HL-60/S4 treated with phorbol 12-myristate 13-acetate at 8.2 ng/mL for 4 days and 3 days (cell line): ENCODE measurements at regions not wholly inside any gene's neighbourhood (a gene's known extent, or its start where the extent isn't known, plus 50 kb on each side); places are given as distances from the start of the nearest gene placed in this dataset.

Experiments used
- in situ Hi-C: fragments of 300-500 bp; cut with MboI; formaldehyde crosslinking; loops from 2 replicates; pipeline ENCODE4 v1.15.0; 2022; ENCODE audit warnings: low sequenced_read_pairs

DNA sequence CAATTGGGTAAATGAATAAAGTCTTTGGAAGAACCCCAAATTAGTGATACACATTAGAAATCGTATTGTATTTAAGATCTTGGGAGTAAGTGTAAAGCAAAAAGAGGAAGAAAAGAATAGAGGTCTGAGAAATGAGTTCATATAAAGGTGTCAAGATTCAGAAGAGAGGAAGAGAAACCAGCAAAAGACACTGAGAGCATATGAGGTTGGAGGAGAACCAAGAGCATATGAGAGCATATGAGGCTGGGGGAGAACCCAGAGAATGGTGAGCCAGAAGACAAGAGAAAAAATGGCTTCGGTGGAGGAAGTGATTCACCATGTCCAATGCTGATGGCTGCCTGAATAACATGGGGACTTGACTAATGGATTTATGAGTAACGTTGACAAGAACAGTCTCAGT lies 620.1 kb upstream of the GCFC2 start:
- in situ Hi-C loops: no loop called here

GRCh38 chr2:76326636-76327035 lies 615.9 kb upstream of the GCFC2 start:
- in situ Hi-C loops: no loop called here

DNA sequence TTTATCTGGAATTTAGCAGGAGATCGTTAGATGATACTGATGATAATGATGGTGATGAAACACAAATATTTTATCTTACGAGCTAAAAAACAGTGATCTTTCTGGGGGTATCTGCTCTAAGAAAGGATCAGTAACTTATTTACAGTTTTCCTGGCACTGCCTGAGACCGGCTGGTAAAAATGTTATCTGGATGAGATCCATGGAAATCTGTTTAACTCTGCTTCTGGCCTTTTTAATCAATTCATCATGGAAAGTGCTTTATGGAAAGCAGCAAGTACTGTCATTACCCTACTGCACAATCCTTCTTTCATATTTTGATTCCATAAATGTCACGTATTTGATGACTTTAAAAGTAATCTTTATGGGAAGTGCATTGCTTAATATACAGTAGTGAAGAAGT lies 612.7 kb upstream of the GCFC2 start:
- in situ Hi-C loops: no loop called here

- in situ Hi-C loops: no loop called here
Measured at GRCh38 chr2:76320716-76321115, 610.0 kb upstream of the GCFC2 start.

DNA sequence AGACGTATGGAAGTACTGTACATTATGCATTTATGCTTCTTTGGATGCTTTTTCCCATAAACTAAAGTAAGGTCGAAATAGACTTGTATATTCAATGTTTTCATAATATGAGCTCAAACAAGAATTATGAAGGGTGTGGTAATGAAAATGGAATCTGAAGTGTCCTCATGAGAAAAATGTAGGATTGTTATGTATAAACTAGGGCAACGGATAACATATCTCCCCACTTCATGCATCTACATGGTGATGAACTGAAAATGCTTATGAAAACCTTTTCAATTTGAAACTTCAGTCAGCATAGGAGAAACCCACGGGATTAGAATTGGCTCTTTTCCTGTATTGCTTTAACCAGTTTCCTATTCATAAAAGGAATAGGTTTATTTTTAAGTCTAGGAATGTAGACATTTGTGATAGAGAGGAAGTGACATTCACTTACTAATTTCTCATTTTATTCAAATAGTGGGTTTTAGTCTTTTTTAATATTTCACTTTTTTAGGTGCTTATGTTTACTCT lies 608.2 kb upstream of the GCFC2 start:
- in situ Hi-C loops: no loop called here

GRCh38 chr2:76316691-76317090 lies 606.0 kb upstream of the GCFC2 start:
- in situ Hi-C loops: no loop called here

- in situ Hi-C loops: no loop called here
Measured at GRCh38 chr2:76314271-76315020, 603.7 kb upstream of the GCFC2 start.

GRCh38 chr2:76312236-76312635 lies 601.5 kb upstream of the GCFC2 start:
- in situ Hi-C loops: no loop called here

DNA sequence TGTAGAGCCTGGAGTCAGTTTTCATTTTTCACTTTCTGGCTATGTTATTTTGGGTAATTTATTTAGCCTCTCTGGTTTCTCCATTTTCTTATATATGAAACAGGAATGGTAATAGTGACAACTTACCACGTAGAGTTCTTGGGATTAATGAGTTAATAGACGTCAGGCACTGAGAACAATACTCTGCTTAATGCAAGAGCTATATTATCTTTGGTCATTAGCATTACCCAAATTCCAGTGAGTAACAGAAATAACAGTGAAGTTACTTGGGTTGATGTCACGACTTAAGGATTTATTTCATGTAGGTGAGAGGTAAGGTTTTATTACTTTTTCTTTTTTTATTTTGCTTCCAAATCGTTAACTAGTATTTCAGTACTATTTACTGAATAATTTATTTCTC lies 601.0 kb upstream of the GCFC2 start:
- in situ Hi-C loops: no loop called here

DNA sequence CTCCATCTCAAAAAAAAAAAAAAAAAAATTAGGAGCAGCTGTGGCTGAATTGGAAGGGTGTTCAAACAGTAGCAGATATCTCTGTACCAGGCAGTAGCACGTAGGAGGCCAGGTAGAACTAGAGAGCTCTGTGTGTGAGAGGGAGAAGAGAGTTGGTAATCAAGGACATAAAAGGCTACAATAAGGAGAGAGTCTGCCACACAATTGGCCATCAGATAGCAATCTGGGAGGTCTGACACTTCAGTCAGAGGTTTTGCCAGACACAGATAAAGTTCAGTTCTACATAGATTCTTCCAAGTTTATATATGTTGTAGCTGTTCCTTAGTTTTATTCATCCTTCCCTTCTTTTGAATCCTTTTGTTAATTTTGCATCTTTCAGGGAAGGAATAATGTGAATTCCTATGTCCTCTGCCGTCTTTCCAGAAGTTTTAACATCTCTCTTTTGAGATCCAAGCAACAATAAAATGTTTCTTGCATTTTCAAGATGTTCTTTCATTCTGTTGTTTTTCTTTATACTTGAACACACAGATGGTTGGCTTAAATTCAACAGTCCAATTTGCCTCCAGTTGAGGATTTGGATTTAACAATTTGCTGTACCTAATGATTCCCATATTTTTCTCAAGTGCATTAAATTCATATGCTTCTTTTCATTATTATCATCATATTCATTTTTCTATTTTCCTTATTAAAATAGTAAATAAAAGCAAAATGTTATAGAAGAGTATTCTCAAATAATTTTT lies 600.3 kb upstream of the GCFC2 start:
- in situ Hi-C loops: no loop called here

DNA sequence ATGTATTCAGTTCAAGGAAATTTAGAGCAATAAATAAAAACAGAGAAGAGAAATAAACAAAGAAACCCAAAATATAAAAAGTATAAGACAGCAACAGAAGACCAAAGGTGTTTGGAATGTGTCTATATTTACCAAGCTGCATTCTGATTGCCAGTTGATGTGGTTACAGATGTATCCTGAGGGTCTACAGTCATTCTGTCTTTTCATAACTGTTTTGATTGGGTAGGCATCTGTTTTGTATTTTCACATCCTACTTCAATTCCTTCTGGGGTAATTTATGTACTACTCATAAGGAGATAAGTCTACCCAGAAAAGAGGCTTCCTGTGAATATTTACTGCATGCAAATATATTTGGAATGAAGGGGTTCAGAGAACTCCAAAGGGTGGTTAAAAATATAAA lies 596.8 kb upstream of the GCFC2 start:
- in situ Hi-C loops: no loop called here

DNA sequence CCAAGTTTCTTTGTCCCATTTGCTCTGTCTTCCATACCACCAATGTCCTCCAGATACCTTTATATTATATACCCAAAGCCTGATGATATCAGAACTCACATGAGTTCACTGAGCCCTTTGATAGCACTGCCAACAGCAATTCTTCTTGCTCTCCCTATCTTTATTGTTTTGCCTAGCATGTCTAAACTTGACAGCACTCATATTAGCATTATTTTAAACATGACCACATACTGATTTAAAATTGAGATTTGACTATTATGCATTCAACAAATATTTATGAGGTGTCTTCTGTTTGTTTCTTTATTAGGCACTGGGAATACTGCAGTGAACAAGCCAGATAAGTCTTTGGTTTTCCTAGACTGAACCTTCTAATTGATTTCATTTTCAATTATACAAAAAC lies 587.3 kb upstream of the GCFC2 start:
- in situ Hi-C loops: no loop called here

DNA sequence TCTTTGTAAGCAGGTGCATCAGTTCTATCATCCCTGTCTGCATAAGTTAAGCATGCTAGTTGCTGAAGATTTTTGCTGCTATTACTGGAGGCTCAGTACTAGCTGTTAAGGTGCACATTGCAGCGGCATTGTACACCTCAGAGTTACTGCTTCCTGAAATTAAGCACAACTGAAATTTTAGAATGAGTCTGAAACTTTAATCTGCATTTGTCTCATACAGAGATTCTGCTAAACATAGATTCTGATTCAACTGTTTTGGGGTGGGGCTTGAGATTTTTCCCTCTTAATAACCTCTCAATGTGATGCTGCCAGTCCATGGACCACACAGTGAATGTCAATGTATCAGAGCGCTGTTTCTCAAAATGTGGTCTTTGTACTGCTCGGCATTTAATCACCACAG lies 585.7 kb upstream of the GCFC2 start:
- in situ Hi-C loops: no loop called here

- in situ Hi-C loops: no loop called here
Measured at GRCh38 chr2:76295762-76296161, 585.0 kb upstream of the GCFC2 start.

GRCh38 chr2:76288598-76288997 lies 577.9 kb upstream of the GCFC2 start:
- in situ Hi-C loops: no loop called here

DNA sequence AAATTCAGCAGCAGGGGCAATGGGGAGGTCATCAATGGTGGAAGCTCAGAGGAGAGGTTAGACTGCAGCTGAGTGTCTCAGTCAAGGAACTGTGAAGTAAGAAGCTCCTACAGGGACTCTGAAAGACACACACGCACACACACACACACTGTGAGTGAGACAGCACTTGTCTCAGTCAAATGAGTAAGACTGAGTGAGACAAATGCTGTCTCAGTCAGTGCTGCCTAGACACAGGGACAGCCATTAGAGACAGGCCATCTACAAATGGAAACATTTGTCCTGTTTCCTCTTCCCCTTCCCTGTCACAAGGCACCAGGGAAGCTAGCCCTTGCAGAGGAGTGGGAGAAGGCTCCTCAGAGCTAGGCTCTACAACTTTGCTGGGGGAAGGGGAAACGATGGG lies 577.4 kb upstream of the GCFC2 start:
- in situ Hi-C loops: no loop called here

GRCh38 chr2:76283350-76283749 lies 572.6 kb upstream of the GCFC2 start:
- in situ Hi-C loops: no loop called here

DNA sequence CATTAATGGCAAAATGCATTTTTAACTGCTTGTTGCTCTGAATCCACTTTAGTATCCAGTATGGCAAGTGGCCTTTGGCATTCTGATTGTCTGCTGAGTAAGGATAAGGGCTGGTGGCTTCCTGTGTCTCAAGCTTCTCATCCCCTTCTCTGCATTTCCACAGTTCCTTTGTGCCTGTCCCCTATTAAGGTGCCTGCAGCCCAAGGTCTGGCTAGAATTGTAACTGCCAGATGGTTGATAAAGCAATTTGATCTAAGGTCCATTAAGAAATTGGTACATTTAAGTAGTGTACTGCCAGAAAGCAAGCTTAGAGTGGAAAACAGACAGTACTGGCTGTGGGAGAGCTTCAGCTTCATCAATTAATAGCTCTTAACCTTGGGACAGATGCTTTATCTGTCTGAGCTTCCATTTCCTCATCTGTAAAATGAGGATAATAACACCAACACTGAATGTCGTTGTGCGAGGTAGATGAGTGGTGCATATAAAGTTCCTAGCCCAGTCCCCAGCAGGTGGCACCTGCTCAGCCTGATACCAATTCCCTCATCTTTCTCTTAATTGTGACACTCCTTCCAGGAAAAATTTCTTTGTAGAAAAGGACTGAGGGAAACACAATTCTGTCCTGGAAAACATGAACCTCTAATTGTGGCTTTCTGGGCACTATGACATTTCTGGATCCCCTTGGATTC lies 570.6 kb upstream of the GCFC2 start:
- in situ Hi-C loops: no loop called here

GRCh38 chr2:76280686-76281085 lies 570.0 kb upstream of the GCFC2 start:
- in situ Hi-C loops: no loop called here

- in situ Hi-C loops: no loop called here
Measured at GRCh38 chr2:76279142-76279541, 568.4 kb upstream of the GCFC2 start.

DNA sequence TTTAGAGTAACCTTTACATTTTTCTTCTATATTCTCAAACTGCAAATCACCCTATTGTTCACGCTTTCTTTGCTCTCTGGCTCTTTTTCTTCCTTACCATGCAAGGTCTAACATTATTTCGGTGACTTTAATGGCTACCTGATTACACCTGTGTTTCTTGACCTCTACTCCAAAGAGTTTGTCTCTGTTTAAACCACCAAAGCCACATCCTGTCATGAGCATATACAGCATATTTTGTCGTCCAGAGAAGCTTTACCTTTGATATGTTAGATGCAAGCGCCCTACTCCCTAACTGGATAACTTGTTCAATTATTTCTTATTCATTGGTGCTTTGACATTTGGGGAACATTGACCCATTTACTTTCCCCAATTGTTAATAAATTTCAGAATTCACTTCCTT lies 565.1 kb upstream of the GCFC2 start:
- in situ Hi-C loops: no loop called here

GRCh38 chr2:76274676-76275075 lies 564.0 kb upstream of the GCFC2 start:
- in situ Hi-C loops: no loop called here
